DOHH2 (cell line): ENCODE measurements at regions not wholly inside any gene's neighbourhood (a gene's known extent, or its start where the extent isn't known, plus 50 kb on each side); places are given as distances from the start of the nearest gene placed in this dataset.

Experiments
- H3F3A ChIP-seq: fragments of 200-600 bp; sonication (generic), shearing (Covaris generic); 2 replicates; pipeline ENCODE4 v1.6.0; 2016; ENCODE audit warnings: antibody characterized with exemption, mild to moderate bottlenecking; ENCODE audit not compliant: control insufficient read depth, insufficient read depth
- H3K27ac ChIP-seq: fragments of 200-600 bp; sonication (generic); 2 replicates; pipeline ENCODE4 v1.5.1; 2014; ENCODE audit warnings: low read depth, mild to moderate bottlenecking, low read length, moderate library complexity
- H3K27me3 ChIP-seq: fragments of 200-600 bp; sonication (generic); 2 replicates; pipeline ENCODE4 v1.6.1; 2014; ENCODE audit warnings: mild to moderate bottlenecking, low read length, mixed read lengths; ENCODE audit not compliant: control insufficient read depth
- H3K36me3 ChIP-seq: fragments of 200-600 bp; sonication (generic); 2 replicates; pipeline ENCODE4 v1.6.1; 2014; ENCODE audit warnings: mild to moderate bottlenecking, low read length, moderate library complexity, mixed read lengths; ENCODE audit not compliant: control insufficient read depth
- H3K4me1 ChIP-seq: fragments of 200-600 bp; sonication (generic); 2 replicates; pipeline ENCODE4 v1.6.1; 2014; ENCODE audit warnings: mild to moderate bottlenecking, low read length, mixed read lengths; ENCODE audit not compliant: control insufficient read depth
- H3K4me2 ChIP-seq: fragments of 200-600 bp; sonication (generic); 2 replicates; pipeline ENCODE4 v1.6.0; 2014; ENCODE audit warnings: mild to moderate bottlenecking, low read length, moderate library complexity
- H3K4me3 ChIP-seq: fragments of 200-600 bp; sonication (generic); 2 replicates; pipeline ENCODE4 v1.5.1; 2014; ENCODE audit warnings: mild to moderate bottlenecking, low read length, mixed read lengths
- H3K79me2 ChIP-seq: fragments of 200-600 bp; sonication (generic); 2 replicates; pipeline ENCODE4 v1.6.1; 2014; ENCODE audit warnings: mild to moderate bottlenecking, low read length, mixed read lengths; ENCODE audit not compliant: control insufficient read depth
- H3K9me2 ChIP-seq: fragments of 200-600 bp; sonication (generic); replicated peaks from 2 replicates; pipeline ENCODE4 v1.6.1; 2014; ENCODE audit warnings: mild to moderate bottlenecking, low read length, mixed read lengths; ENCODE audit not compliant: control insufficient read depth
- H3K9me3 ChIP-seq: fragments of 200-600 bp; sonication (generic); 2 replicates; pipeline ENCODE4 v1.6.1; 2014; ENCODE audit warnings: antibody characterized with exemption, low read length, mixed read lengths; ENCODE audit not compliant: control insufficient read depth, insufficient read depth
- H4K20me1 ChIP-seq: fragments of 200-600 bp; sonication (generic); 2 replicates; pipeline ENCODE4 v1.6.0; 2014; ENCODE audit warnings: low read depth, mild to moderate bottlenecking, antibody characterized with exemption, low read length, moderate library complexity; ENCODE audit not compliant: control insufficient read depth, insufficient read depth
- CTCF ChIP-seq: fragments of 200-600 bp; sonication (generic); IDR thresholded peaks from one replicate; pipeline ENCODE4 v1.5.1; 2014; ENCODE audit warnings: antibody characterized with exemption, mild to moderate bottlenecking, low read depth, low read length; ENCODE audit not compliant: poor library complexity, severe bottlenecking
- EZH2phosphoT487 ChIP-seq: fragments of 200-600 bp; sonication (generic); IDR thresholded peaks from 2 replicates; pipeline ENCODE4 v1.6.1; 2017; ENCODE audit warnings: borderline replicate concordance, mild to moderate bottlenecking, antibody characterized with exemption, low read length, moderate library complexity, mixed read lengths

DNA sequence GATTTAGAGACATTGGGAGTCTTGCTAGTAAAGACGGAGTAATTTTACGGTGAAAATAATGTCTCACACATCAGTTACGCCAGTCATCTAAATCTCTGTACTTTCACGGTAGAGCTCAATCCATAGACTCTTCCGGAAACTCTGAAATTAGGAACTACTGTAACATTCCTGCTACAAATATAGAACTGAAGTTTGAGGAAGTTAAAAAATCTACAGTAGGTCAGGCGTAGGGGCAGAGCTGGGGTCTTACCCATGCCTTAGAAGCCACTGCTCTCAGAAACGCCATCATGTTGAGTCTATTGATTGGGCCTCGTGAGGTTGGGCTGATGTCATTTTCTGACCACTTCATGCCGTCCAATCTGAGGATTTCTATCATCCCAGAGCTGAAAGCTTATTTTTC lies 1029.8 kb upstream of the TMEM132C start:
- Histone ChIP-seq H3K36me3 (no peaks in the 10 kb centered on the region), H3F3A (no peaks in the 10 kb centered on the region)
- TF ChIP-seq EZH2phosphoT487 (no peak), CTCF (no peak)

GRCh38 chr12:127238107-127238506 lies 1028.9 kb upstream of the TMEM132C start:
- Histone ChIP-seq H3K4me3 (no peak overlapping the region), H3K27ac (no peak overlapping the region), H4K20me1 (no peaks in the 10 kb centered on the region), H3K36me3 (no peaks in the 10 kb centered on the region), H3K4me1 (no peaks in the 10 kb centered on the region), H3F3A (no peaks in the 10 kb centered on the region), H3K9me2 (no peaks in the 10 kb centered on the region), H3K79me2 (no peaks in the 10 kb centered on the region), H3K27me3 (no peaks in the 10 kb centered on the region), H3K9me3 (peaks cover 7% of the 10 kb centered on the region; the same call in 1 of the 2 replicates), H3K4me2 (no peak overlapping the region)
- no peak for TF ChIP-seq CTCF
- TF ChIP-seq EZH2phosphoT487, result no peak

More for the DNA sequence above, 1029.8 kb upstream of the TMEM132C start:
- Histone ChIP-seq H3K27me3 (no peaks in the 10 kb centered on the region), H4K20me1 (no peaks in the 10 kb centered on the region), H3K4me3 (no peak overlapping the region), H3K27ac (no peak overlapping the region), H3K9me3 (peaks cover 7% of the 10 kb centered on the region; the same call in 1 of the 2 replicates), H3K9me2 (no peaks in the 10 kb centered on the region), H3K79me2 (no peaks in the 10 kb centered on the region), H3K4me2 (no peak overlapping the region), H3K4me1 (no peaks in the 10 kb centered on the region)

GRCh38 chr12:127239781-127240180 lies 1027.2 kb upstream of the TMEM132C start:
- H3K4me1 ChIP-seq, result no peaks in the 10 kb centered on the region
- H3K36me3 ChIP-seq, result no peaks in the 10 kb centered on the region
- H3K4me2 ChIP-seq, result no peak overlapping the region
- H3F3A ChIP-seq, result no peaks in the 10 kb centered on the region
- no peak overlapping the region for H3K4me3 ChIP-seq
- H3K27ac ChIP-seq, result no peak overlapping the region
- H4K20me1 ChIP-seq, result no peaks in the 10 kb centered on the region
- H3K27me3 ChIP-seq, result no peaks in the 10 kb centered on the region
- H3K79me2 ChIP-seq, result no peaks in the 10 kb centered on the region
- H3K9me3 ChIP-seq, result peaks cover 7% of the 10 kb centered on the region; the same call in 1 of the 2 replicates
- TF ChIP-seq EZH2phosphoT487, result no peak
- no peak for TF ChIP-seq CTCF
- H3K9me2 ChIP-seq, result no peaks in the 10 kb centered on the region
